Transverse colon (tissue), 4 donors: ENCODE measurements at regions not wholly inside any gene's neighbourhood (a gene's known extent, or its start where the extent isn't known, plus 50 kb on each side); places are given as distances from the start of the nearest gene placed in this dataset.

Experiments used
- DNase-seq: peaks from one replicate; pipeline ENCODE4 v3.0.0-alpha.2; 2019
- H3K27ac ChIP-seq, 4 donors: fragments of 200-600 bp; sonication (generic); 2 replicates each; pipeline ENCODE4 v1.5.1; 2016 to 2018; ENCODE audit warnings: inconsistent platforms in 4 of 4
- H3K27me3 ChIP-seq: fragments of 200-600 bp; sonication (generic); 2 replicates; pipeline ENCODE4 v1.5.1; 2017; ENCODE audit warnings: inconsistent platforms
- H3K36me3 ChIP-seq, 4 donors: fragments of 200-600 bp; sonication (generic); 2 replicates each; pipeline ENCODE4 v1.5.1; 2017 to 2019; ENCODE audit warnings: inconsistent platforms in 4 of 4
- H3K4me1 ChIP-seq, 4 donors: fragments of 200-600 bp; sonication (generic); 2 replicates each; pipeline ENCODE4 v1.5.1; 2017 to 2020; ENCODE audit warnings: inconsistent platforms in 4 of 4
- H3K4me3 ChIP-seq, 4 donors: fragments of 200-600 bp; sonication (generic); 1 replicate in 1 of 4; 2 replicates in 3 of 4; pipeline versions ENCODE4 v1.5.1 to v1.6.1; 2017 to 2019; ENCODE audit warnings: inconsistent platforms in 4 of 4
- H3K9me3 ChIP-seq, 2 donors: fragments of 200-600 bp; sonication (generic); 2 replicates each; pipeline ENCODE4 v1.5.1; 2017 to 2019; ENCODE audit warnings: inconsistent platforms in 2 of 2
- EP300 ChIP-seq: sonication (generic); formaldehyde crosslinking; IDR thresholded peaks from one replicate; pipeline ENCODE4 v1.6.1; 2017; ENCODE audit warnings: antibody characterized with exemption, low read depth
- POLR2A ChIP-seq: fragments of 450-650 bp; IDR thresholded peaks from one replicate; pipeline ENCODE4 v1.6.1; 2016; ENCODE audit warnings: antibody characterized with exemption, mild to moderate bottlenecking, moderate library complexity
- POLR2AphosphoS5 ChIP-seq, 3 donors: sonication (generic); formaldehyde crosslinking; IDR thresholded peaks; one replicate each; pipeline ENCODE4 v1.6.1; 2016; ENCODE audit warnings: antibody characterized with exemption in 3 of 3
- WGBS, 2 donors: methylation state at CpG; one replicate each; pipeline ENCODE4 v1.1.5; 2018; ENCODE audit warnings: low coverage in 1 of 2; 5-methylcytosine and 5-hydroxymethylcytosine counted together
- in situ Hi-C, 4 donors: fragments of 200-750 bp; cut with MboI; loops; one replicate each; pipeline versions ENCODE4 v1.15.0 to v1.15.1; 2017; ENCODE audit warnings: low sequenced_read_pairs in 3 of 4, low pct_ligation_motif_present in 1 of 4, low pct_unique_long_range_greater_than_20kb in 1 of 4
- intact Hi-C: fragments of 100-400 bp; cut with DNase I; formaldehyde crosslinking; loops from one replicate; pipeline ENCODE4 v1.15.1; 2023; ENCODE audit warnings: low total_unique reads
- TF ChIP-seq, protein P1 (sequence below), 5 experiments: fragments of 200-600 bp in 3 of 5; fragments of 450-650 bp in 2 of 5; sonication (generic) in 3 of 5; IDR thresholded peaks; 1 replicate in 2 of 5; 2 replicates in 3 of 5; pipeline ENCODE4 v1.5.1; 2016 to 2017; ENCODE audit warnings: antibody characterized with exemption in 5 of 5, inconsistent platforms in 3 of 5, mild to moderate bottlenecking in 2 of 5, moderate library complexity in 1 of 5

DNA sequence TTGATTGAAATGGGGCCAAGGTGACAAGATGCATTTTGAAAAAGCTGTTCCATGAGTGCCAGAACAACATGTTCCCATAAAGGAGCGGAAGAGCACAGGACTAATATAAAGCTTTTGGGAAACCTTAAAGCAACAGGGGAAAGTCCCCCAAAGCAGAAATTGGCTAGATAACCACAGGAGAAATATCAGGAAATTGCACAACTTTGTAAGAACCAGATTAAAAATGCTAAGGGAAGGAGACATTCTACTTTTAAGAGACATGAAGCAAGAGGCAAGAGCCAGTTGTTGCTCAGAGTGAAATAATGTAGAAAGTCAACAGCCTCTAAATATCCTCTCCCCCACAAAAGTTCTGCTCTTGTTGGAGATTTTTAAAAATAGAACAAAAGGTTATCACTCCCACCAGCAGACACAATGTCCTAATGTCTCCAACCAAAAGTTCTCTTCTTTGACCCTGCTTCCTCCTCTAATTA lies 85.2 kb upstream of the LNX1 start:
- in situ Hi-C loops (no loop called here), intact Hi-C loops (no loop called here)
- TF ChIP-seq POLR2AphosphoS5 (IDR thresholded peaks at IDR 0.05): peak; percentile 27 to 74 (median 58)
- no peak for TF ChIP-seq POLR2A
- no peaks in the 10 kb centered on the region for H3K9me3 ChIP-seq
- H3K4me1 ChIP-seq: peaks cover 0 to 3% (median 0%) of the 10 kb centered on the region in 4 donors
- H3K36me3 ChIP-seq: no peaks in the 10 kb centered on the region
- no peak overlapping the region for H3K4me3 ChIP-seq
- no peaks in the 10 kb centered on the region for H3K27me3 ChIP-seq
- no peak for DNase-seq
- peak overlapping the region; percentile 32 to 65 (median 40) for H3K27ac ChIP-seq
- WGBS, 2 donors: 67 to 75% methylated on average over 1 of the region's 1 CpG

DNA sequence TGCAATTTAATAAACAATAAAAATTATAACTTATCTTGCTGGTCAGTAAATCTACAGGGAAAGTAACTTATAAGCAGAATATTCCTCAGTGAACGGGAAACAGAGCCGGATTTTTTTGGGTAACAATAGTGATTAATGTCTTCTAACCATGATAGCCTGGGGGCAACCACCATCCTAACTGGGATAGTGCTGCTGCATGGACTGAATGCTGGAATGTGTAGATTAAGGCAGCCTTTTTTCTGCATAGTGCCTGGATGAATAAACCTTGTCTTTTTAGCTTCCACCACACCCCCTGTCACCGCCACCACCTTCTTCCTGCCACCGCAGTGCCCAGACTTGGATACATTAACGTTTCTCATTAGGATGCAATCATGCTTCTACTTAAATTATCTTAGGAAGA lies 83.6 kb upstream of the LNX1 start:
- H3K27me3 ChIP-seq: no peaks in the 10 kb centered on the region
- H3K4me1 ChIP-seq: peaks cover 0 to 3% (median 0%) of the 10 kb centered on the region in 4 donors
- TF ChIP-seq, protein P1, sequence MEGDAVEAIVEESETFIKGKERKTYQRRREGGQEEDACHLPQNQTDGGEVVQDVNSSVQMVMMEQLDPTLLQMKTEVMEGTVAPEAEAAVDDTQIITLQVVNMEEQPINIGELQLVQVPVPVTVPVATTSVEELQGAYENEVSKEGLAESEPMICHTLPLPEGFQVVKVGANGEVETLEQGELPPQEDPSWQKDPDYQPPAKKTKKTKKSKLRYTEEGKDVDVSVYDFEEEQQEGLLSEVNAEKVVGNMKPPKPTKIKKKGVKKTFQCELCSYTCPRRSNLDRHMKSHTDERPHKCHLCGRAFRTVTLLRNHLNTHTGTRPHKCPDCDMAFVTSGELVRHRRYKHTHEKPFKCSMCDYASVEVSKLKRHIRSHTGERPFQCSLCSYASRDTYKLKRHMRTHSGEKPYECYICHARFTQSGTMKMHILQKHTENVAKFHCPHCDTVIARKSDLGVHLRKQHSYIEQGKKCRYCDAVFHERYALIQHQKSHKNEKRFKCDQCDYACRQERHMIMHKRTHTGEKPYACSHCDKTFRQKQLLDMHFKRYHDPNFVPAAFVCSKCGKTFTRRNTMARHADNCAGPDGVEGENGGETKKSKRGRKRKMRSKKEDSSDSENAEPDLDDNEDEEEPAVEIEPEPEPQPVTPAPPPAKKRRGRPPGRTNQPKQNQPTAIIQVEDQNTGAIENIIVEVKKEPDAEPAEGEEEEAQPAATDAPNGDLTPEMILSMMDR (IDR thresholded peaks at IDR 0.05): no peak
- TF ChIP-seq EP300 (no peak), POLR2AphosphoS5 (IDR thresholded peaks at IDR 0.05) (no peak), POLR2A (no peak)
- H3K36me3 ChIP-seq: no peaks in the 10 kb centered on the region
- no peak for DNase-seq
- no peak overlapping the region for H3K27ac ChIP-seq
- intact Hi-C loops (no loop called here), in situ Hi-C loops (no loop called here)
- WGBS, 2 donors: 78 to 85% methylated on average over 5 of the region's 5 CpGs
- no peak overlapping the region for H3K4me3 ChIP-seq
- no peaks in the 10 kb centered on the region for H3K9me3 ChIP-seq

DNA sequence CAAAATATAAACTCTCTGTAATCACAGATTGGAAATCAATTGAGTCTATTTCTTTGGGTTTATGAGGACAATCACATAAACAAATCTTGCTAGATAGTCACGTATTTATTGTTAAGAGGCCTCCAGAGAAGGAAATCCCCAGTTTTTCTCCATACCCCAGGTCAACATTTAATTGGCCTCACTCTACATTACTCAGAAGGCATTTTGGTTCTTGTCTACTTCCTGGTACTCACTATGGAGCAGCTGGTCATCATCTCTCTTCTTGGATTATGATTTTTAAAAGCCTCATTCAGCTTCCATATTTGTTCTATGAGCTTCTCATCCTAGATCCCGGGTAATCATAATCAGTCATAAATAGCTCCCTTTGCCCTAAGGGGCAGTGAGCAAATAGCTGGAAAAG lies 81.6 kb upstream of the LNX1 start:
- no peaks in the 10 kb centered on the region for H3K9me3 ChIP-seq
- 69 to 78% methylated on average over 1 to 2 of the region's 2 CpGs for WGBS, 2 donors
- DNase-seq: no peak
- H3K4me1 ChIP-seq: peaks cover 0 to 3% (median 0%) of the 10 kb centered on the region in 4 donors
- TF ChIP-seq, protein P1 (IDR thresholded peaks at IDR 0.05): no peak
- TF ChIP-seq POLR2A (no peak), POLR2AphosphoS5 (IDR thresholded peaks at IDR 0.05) (no peak), EP300 (no peak)
- no peak overlapping the region for H3K4me3 ChIP-seq
- no peak overlapping the region for H3K27ac ChIP-seq
- H3K27me3 ChIP-seq: no peaks in the 10 kb centered on the region
- intact Hi-C loops (no loop called here), in situ Hi-C loops (no loop called here)
- no peaks in the 10 kb centered on the region for H3K36me3 ChIP-seq

DNA sequence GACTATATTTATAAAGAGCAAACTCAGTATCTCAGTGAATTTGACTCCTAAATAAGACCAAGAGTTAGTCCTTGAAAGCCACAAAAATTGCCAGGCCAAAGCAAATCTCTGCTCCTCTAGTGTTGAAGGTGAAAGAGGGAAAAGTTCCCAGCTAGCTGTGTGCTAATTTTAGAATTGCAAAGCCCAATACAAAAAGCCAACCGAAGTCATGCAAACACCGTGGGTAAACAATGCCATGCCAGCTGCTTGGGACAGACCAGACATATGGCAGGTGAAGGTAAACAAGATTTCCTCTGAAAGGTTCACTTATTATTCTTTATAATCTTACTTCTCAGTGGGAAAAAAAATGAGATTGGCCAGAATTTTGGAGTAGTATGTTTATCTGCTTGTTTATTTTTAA lies 80.5 kb upstream of the LNX1 start:
- intact Hi-C loops: no loop called here

DNA sequence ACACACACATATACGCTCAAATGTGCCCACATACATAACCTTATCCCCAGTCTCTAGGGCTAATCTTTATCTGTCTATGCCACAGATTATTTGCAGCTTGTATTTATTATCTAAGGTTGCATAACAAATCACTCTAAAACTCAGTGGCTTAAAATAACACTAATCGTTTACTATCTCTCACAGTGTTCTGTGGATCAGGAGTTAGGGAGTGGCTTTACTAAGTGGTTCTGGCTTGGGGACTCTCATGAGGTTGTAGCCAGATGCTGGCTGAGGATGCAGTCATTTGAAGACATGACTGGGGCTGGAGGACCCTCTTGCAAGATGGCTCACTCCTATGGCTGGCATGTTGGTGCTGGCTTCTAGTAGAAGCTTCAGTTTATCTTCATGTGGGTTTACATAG lies 68.5 kb upstream of the LNX1 start:
- WGBS, 2 donors: 74 to 76% methylated on average over 2 of the region's 2 CpGs
- no peak overlapping the region for H3K4me3 ChIP-seq
- DNase-seq: no peak
- no peak overlapping the region for H3K27ac ChIP-seq
- no peak for TF ChIP-seq POLR2AphosphoS5 (IDR thresholded peaks at IDR 0.05)
- no peak for TF ChIP-seq POLR2A
- TF ChIP-seq, protein P1 (IDR thresholded peaks at IDR 0.05): no peak
- no peak for TF ChIP-seq EP300
- no peaks in the 10 kb centered on the region for H3K4me1 ChIP-seq
- H3K27me3 ChIP-seq: no peaks in the 10 kb centered on the region
- in situ Hi-C loops: no loop called here
- intact Hi-C loops: no loop called here
- no peaks in the 10 kb centered on the region for H3K36me3 ChIP-seq
- no peaks in the 10 kb centered on the region for H3K9me3 ChIP-seq

More for the DNA sequence above, 80.5 kb upstream of the LNX1 start:
- no peak for TF ChIP-seq POLR2A
- TF ChIP-seq POLR2AphosphoS5 (IDR thresholded peaks at IDR 0.05): peak in 1 of 3 donors; percentile 19
- Histone ChIP-seq H3K36me3 (no peaks in the 10 kb centered on the region), H3K4me1 (peaks cover 0 to 1% (median 0%) of the 10 kb centered on the region in 4 donors), H3K27ac (no peak overlapping the region), H3K4me3 (no peak overlapping the region), H3K27me3 (no peaks in the 10 kb centered on the region), H3K9me3 (no peaks in the 10 kb centered on the region)
- in situ Hi-C loops: no loop called here
- WGBS, 2 donors: 30 to 35% methylated on average over 2 of the region's 2 CpGs
- no peak for DNase-seq
